Astrocyte (in vitro differentiated cells and primary cell): ENCODE measurements at regions not wholly inside any gene's neighbourhood (a gene's known extent, or its start where the extent isn't known, plus 50 kb on each side); places are given as distances from the start of the nearest gene placed in this dataset.

ENCODE experiments used
- DNase-seq: peaks from one replicate; pipeline ENCODE4 v3.0.0-alpha.2; 2010; ENCODE audit warnings: low read depth
- FAIRE-seq: peaks from 2 replicates; lab custom pipeline; 2011; peaks lifted over from hg19 to GRCh38; lab: Jason Lieb, UNC
- H2AFZ ChIP-seq: 2 replicates; pipeline ENCODE4 v1.6.0; 2012; ENCODE audit warnings: low read depth, low read length, inconsistent platforms
- H3K27ac ChIP-seq: 2 replicates; pipeline ENCODE4 v1.5.1; 2011; ENCODE audit warnings: low read depth, low read length, inconsistent platforms
- H3K27me3 ChIP-seq: 2 replicates; pipeline ENCODE4 v1.6.0; 2011; ENCODE audit warnings: low read length, inconsistent platforms; ENCODE audit not compliant: insufficient read depth
- H3K36me3 ChIP-seq: 2 replicates; pipeline ENCODE4 v1.5.1; 2011; ENCODE audit warnings: low read length, inconsistent platforms; ENCODE audit not compliant: insufficient read depth
- H3K4me1 ChIP-seq: 2 replicates; pipeline ENCODE4 v1.5.1; 2011; ENCODE audit warnings: low read length, inconsistent platforms; ENCODE audit not compliant: insufficient read depth
- H3K4me2 ChIP-seq: 2 replicates; pipeline ENCODE4 v1.6.0; 2012; ENCODE audit warnings: low read length, inconsistent platforms
- H3K4me3 ChIP-seq: 2 replicates; pipeline ENCODE4 v1.5.1; 2011; ENCODE audit warnings: low read depth, mild to moderate bottlenecking, low read length, inconsistent platforms; ENCODE audit not compliant: insufficient read depth
- H3K79me2 ChIP-seq: 2 replicates; pipeline ENCODE4 v1.6.0; 2012; ENCODE audit warnings: mild to moderate bottlenecking, low read length, inconsistent platforms; ENCODE audit not compliant: insufficient read depth
- H3K9ac ChIP-seq: 2 replicates; pipeline ENCODE4 v1.6.0; 2012; ENCODE audit warnings: mild to moderate bottlenecking, low read length, inconsistent platforms
- H3K9me3 ChIP-seq: 2 replicates; pipeline ENCODE4 v1.5.1; 2012; ENCODE audit warnings: low read depth, mild to moderate bottlenecking, low read length, inconsistent platforms; ENCODE audit not compliant: insufficient read depth
- H4K20me1 ChIP-seq: 2 replicates; pipeline ENCODE4 v1.6.0; 2012; ENCODE audit warnings: low read length, inconsistent platforms; ENCODE audit not compliant: insufficient read depth
- H3K27ac Mint-ChIP-seq: one replicate; pipeline ENCODE4 v1.8.0; 2021; ENCODE audit warnings: mild to moderate bottlenecking, mixed read lengths; ENCODE audit not compliant: unreplicated experiment
- H3K27me3 Mint-ChIP-seq: one replicate; pipeline ENCODE4 v1.8.0; 2021; ENCODE audit warnings: low read depth, mixed read lengths; ENCODE audit not compliant: unreplicated experiment
- H3K36me3 Mint-ChIP-seq: one replicate; pipeline ENCODE4 v1.8.0; 2021; ENCODE audit warnings: low read depth, mixed read lengths; ENCODE audit not compliant: unreplicated experiment
- H3K4me1 Mint-ChIP-seq: one replicate; pipeline ENCODE4 v1.8.0; 2021; ENCODE audit warnings: low read depth, mixed read lengths; ENCODE audit not compliant: unreplicated experiment
- H3K4me3 Mint-ChIP-seq: one replicate; pipeline ENCODE4 v1.8.0; 2021; ENCODE audit warnings: mild to moderate bottlenecking, moderate library complexity, mixed read lengths; ENCODE audit not compliant: unreplicated experiment
- H3K9me3 Mint-ChIP-seq: one replicate; pipeline ENCODE4 v1.8.0; 2021; ENCODE audit warnings: mild to moderate bottlenecking, mixed read lengths; ENCODE audit not compliant: unreplicated experiment
- EZH2 ChIP-seq: IDR thresholded peaks from 2 replicates; pipeline ENCODE4 v1.6.1; 2012; ENCODE audit warnings: mild to moderate bottlenecking, low read length, inconsistent platforms; ENCODE audit not compliant: insufficient read depth
- TF ChIP-seq, protein P1 (sequence below): IDR thresholded peaks from 2 replicates; pipeline ENCODE4 v1.5.1; 2011; ENCODE audit warnings: low read depth, mild to moderate bottlenecking, inconsistent platforms, low read length, moderate library complexity; ENCODE audit not compliant: insufficient read depth

DNA sequence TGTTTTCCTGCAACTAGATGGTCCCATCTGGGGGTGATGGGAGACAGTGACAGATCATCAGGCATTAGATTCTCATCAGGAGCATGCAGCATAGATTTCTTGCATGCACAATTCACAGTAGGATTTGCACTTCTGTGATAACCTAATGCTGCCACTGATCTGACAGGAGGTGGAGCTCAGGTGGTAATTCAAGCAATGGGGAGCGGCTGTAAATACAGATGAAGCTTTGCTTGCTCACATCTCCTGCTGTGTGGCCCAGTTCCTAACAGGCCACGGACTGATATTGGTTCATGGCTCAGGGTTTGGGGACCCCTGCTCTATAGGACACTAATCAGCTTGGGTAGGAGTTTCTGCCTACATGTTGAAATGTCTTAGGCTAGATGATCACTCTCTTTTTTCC, 320.0 kb downstream of the PRDM2 start:
- no peak overlapping the region for H3K9ac ChIP-seq
- Mint-ChIP-seq H3K27ac (no peak overlapping the region), H3K36me3 (peaks cover 1% of the 10 kb centered on the region), H3K4me3 (no peak overlapping the region), H3K27me3 (peaks cover 8% of the 10 kb centered on the region), H3K4me1 (peaks cover 9% of the 10 kb centered on the region), H3K9me3 (no peaks in the 10 kb centered on the region)
- no peak overlapping the region for H3K4me3 ChIP-seq
- FAIRE-seq (no peak), DNase-seq (no peak)
- no peaks in the 10 kb centered on the region for H3K36me3 ChIP-seq
- no peaks in the 10 kb centered on the region for H3K79me2 ChIP-seq
- TF ChIP-seq, protein P1, sequence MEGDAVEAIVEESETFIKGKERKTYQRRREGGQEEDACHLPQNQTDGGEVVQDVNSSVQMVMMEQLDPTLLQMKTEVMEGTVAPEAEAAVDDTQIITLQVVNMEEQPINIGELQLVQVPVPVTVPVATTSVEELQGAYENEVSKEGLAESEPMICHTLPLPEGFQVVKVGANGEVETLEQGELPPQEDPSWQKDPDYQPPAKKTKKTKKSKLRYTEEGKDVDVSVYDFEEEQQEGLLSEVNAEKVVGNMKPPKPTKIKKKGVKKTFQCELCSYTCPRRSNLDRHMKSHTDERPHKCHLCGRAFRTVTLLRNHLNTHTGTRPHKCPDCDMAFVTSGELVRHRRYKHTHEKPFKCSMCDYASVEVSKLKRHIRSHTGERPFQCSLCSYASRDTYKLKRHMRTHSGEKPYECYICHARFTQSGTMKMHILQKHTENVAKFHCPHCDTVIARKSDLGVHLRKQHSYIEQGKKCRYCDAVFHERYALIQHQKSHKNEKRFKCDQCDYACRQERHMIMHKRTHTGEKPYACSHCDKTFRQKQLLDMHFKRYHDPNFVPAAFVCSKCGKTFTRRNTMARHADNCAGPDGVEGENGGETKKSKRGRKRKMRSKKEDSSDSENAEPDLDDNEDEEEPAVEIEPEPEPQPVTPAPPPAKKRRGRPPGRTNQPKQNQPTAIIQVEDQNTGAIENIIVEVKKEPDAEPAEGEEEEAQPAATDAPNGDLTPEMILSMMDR: no peak
- TF ChIP-seq EZH2: no peak
- H3K4me2 ChIP-seq: no peak overlapping the region
- no peaks in the 10 kb centered on the region for H4K20me1 ChIP-seq
- no peak overlapping the region for H3K27ac ChIP-seq
- no peaks in the 10 kb centered on the region for H3K27me3 ChIP-seq
- H3K9me3 ChIP-seq: no peaks in the 10 kb centered on the region
- no peak overlapping the region for H2AFZ ChIP-seq
- H3K4me1 ChIP-seq: no peaks in the 10 kb centered on the region

GRCh38 chr1:14027099-14027498, 327.1 kb downstream of the PRDM2 start:
- Histone ChIP-seq H3K4me3 (no peak overlapping the region), H3K27ac (no peak overlapping the region), H3K9me3 (no peaks in the 10 kb centered on the region), H3K4me1 (no peaks in the 10 kb centered on the region), H3K79me2 (no peaks in the 10 kb centered on the region), H3K9ac (no peak overlapping the region), H3K36me3 (no peaks in the 10 kb centered on the region), H3K27me3 (no peaks in the 10 kb centered on the region), H2AFZ (no peak overlapping the region), H4K20me1 (no peaks in the 10 kb centered on the region), H3K4me2 (no peak overlapping the region)
- DNase-seq (no peak), FAIRE-seq (no peak)
- Mint-ChIP-seq H3K4me1 (no peaks in the 10 kb centered on the region), H3K27ac (no peak overlapping the region), H3K4me3 (no peak overlapping the region), H3K9me3 (peaks cover 1% of the 10 kb centered on the region), H3K36me3 (no peaks in the 10 kb centered on the region), H3K27me3 (peaks cover 31% of the 10 kb centered on the region)
- no peak for TF ChIP-seq EZH2
- TF ChIP-seq, protein P1: no peak

DNA sequence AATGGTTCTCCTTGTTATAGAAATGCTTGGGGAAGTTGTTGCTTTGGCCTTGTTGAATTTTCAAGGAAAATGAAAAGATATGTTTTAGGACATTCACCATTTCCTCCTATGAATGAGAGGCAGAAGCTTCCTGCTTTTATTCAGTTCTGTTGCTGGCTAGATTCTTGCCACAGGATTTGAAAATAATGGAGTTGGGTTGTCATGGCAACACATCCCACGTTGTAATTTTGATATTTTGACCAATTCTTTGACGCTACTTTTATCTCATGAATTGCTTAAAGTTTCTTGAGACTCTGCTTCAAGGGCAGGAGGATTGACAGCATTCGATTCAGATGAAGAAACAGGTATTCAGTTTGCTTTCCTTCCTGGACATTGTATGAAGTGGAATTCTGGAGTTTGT, 331.5 kb downstream of the PRDM2 start:
- H3K27me3 ChIP-seq: no peaks in the 10 kb centered on the region
- Mint-ChIP-seq H3K4me3 (no peak overlapping the region), H3K27me3 (peaks cover 23% of the 10 kb centered on the region), H3K4me1 (no peaks in the 10 kb centered on the region), H3K27ac (no peak overlapping the region), H3K9me3 (peaks cover 6% of the 10 kb centered on the region), H3K36me3 (no peaks in the 10 kb centered on the region)
- no peak overlapping the region for H2AFZ ChIP-seq
- H3K9me3 ChIP-seq: peaks cover 10% of the 10 kb centered on the region
- DNase-seq (no peak), FAIRE-seq (no peak)
- no peak overlapping the region for H3K9ac ChIP-seq
- H3K79me2 ChIP-seq: no peaks in the 10 kb centered on the region
- H3K4me2 ChIP-seq: no peak overlapping the region
- H3K4me3 ChIP-seq: no peak overlapping the region
- H3K4me1 ChIP-seq: no peaks in the 10 kb centered on the region
- H3K27ac ChIP-seq: no peak overlapping the region
- no peaks in the 10 kb centered on the region for H4K20me1 ChIP-seq
- TF ChIP-seq EZH2: no peak
- TF ChIP-seq, protein P1: no peak
- H3K36me3 ChIP-seq: no peaks in the 10 kb centered on the region
